GM19463 (cell line): ENCODE measurements at regions not wholly inside any gene's neighbourhood (a gene's known extent, or its start where the extent isn't known, plus 50 kb on each side); places are given as distances from the start of the nearest gene placed in this dataset.

Source experiments
- ATAC-seq: cut with Tn5 transposase; IDR thresholded peaks from one replicate; pipeline ENCODE4 v1.9.1; 2021; ENCODE audit warnings: mild to moderate bottlenecking, moderate library complexity; ENCODE audit not compliant: unreplicated experiment

DNA sequence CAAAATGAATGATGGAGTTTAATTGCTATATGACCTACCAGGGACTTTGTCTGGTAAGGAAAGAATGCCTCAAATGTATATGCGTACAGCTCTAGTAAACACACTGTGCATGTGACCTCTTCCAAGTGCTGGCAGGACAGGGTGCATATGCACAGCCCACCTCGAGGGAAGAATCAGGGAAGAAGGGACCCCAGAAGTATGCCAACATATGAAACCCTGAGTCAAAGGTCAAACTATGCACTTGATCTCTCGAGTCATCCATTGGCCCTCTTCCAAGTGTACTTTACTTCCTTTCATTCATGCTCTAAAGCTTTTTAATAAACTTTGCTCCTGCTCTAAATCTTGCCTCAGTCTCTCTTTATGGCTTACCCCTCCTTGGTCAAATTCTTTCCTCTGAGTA, 804.6 kb upstream of the COX7C start:
- ATAC-seq = no peak

DNA sequence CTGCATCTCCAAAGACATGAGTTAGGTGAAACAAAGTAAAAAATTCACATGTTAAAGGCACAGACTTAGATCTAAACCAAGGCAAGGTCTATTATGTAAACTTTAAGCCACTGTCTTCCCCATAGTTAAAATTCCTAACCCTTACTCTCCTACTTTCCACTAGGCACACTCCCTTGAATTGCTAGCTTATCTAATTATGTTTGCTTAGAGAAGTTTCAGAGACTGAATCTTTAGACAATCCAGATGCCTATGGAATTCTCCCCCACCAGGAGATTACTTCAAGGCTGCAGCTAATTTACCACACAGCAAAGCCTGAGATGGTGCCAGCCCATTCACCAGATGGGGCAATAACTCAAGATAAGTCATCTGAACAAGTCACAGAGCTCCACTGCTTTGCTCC, 803.1 kb upstream of the COX7C start:
- no peak for ATAC-seq

DNA sequence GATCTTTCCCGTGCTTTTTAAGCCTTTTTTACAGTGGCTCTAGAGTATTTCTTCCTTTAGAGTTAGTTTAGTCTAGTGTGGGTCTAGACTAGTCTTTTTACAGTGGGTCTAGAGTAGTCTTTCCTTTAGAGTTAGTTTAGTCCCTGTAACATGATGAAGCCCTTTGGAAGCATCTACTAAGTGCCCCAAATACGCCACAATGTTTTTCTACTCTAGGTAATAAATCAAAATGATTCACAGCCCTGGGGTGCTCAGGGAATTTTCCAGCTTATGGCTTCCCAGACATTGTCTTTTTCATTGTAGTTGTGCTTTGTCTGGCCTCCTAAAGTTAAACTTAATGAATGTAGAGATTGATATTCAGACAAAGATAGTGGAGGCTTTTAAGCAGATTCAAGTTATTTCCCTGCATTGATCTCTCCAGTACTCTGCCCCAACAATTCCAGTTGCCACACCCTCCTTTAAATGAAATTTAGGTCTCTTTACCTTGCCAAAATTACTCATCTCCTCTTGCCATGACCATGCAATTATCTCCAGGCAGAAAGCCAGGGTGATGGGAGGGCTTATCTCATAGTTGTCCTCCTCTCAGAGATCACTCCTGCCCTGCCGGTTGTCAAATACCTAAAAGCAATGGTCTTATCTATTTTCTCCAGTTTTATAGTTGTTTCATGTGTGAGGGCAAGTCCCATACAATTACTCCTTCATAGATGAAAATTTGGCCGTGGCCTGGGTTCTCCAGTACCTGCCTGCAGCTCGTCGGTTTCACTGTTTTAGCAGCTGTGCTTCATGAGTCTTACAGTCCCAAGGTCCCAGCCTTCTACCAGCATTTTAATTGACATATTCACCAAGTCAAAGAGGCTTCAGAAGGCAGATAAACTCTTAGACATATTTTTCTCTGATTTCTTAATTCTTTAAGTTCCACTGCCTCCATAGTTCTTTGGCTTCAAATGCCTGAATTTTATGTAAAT, 794.0 kb upstream of the COX7C start:
- no peak for ATAC-seq

DNA sequence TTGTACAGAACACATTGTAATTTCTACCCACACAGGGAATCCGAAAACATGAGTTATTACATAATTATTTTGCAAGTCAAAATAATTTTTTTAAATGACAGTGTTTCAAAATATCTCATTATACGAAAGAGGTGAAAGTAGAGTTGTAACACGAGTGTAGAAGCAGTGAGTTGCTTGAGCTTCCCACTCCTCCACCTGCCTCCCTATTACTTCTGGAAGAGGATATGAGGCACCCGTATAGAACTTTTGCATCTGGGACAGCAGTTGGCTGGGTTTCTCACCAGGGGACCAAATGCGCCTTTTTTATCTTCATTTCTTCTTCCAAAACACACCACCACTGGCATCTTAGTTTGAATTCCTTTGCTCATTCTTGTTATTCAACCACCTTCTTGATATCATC, 779.0 kb upstream of the COX7C start:
- ATAC-seq = no peak

DNA sequence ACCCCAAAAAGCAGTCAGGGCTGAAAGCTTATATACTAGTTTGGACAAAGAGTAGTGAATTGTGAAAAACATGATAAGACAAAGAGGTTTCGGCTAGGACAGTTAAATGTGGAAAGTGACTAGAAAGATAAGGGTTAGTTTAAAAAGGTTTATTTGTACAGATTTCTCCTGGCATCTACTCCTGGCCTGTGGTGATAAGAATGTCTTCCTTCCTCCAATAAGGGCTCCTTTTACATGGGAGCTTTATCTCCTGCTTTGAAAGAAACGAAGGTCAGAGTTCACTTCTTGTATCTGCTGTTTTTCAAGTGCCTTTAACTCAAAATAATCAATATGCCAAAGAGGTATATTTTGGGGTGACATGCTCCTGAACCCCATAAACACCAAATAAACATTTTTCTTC, 776.1 kb upstream of the COX7C start:
- ATAC-seq = no peak

DNA sequence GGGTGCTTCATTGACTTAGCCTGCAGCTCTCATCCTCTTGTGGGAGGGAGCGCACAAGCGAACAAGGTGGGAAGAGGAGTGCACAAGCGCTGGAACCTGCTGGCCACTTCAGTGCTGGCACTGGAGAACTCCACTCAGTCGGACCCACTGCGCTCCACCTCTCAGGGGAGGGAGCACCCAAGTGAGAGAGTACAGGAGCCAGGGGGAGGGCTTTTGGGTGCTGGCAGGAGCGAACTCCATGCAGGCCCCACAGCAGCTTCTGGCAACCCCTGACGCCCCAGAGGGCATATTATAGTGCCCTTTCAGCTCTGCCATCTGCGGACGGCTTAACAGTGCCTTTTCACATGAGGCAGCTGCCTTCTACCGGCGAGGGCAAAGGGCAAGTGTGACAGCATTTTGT, 774.2 kb upstream of the COX7C start:
- no peak for ATAC-seq

DNA sequence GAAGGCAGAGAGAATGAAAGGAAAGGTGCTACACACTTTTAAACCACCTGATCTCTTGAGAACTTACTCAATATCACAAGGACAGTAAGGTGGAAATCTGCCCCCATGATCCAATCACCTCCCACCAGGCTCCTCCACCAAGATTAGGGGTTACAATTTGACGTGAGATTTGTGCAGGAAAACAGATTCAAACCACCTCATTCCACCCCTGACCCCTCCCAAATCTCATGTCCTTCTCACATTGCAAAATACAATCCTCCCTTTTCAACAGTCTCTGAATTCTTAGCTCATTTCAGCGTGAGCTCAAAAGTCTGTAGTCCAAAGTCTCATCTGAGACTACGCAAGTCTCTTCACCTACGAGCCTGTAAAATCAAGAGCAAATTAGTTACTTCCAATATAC, 768.3 kb upstream of the COX7C start:
- no peak for ATAC-seq

DNA sequence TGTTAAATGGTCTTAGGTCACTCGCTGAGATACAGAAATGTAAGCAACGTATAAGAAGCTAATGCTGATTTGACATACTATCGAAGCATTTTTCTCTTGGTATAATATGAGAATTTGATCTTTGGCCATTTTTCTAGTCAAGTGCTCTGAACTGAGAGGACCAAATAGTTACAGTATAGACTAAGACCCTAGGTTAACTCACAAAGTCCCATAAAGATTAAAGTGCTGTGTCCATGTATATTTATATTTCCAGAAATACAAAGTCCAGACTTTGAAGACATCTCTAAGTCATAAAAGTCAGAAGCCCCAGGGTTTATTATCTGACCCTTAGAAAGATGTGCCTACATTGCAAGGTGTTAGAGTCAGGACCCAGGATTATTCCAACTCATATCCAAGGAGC, 752.4 kb upstream of the COX7C start:
- ATAC-seq = no peak

DNA sequence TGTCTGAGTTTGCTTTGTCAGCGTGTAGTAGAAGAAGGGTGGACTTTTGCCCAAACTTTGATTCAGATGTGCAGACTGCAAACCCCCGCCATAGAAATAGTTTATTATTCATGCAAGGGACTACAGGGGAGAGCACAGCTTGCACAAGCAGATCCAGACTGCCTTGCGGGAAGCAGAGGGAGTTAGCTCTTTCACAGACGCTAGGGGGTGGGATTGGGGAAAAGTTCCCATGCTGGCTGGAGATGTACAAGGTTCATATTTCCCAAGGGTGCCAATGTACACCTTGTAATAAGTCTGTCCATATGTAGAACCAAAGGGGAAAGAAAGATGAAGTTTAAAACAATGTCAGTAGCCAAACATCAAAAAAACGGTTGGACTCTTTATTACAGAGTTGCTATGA, 749.7 kb upstream of the COX7C start:
- ATAC-seq = no peak

DNA sequence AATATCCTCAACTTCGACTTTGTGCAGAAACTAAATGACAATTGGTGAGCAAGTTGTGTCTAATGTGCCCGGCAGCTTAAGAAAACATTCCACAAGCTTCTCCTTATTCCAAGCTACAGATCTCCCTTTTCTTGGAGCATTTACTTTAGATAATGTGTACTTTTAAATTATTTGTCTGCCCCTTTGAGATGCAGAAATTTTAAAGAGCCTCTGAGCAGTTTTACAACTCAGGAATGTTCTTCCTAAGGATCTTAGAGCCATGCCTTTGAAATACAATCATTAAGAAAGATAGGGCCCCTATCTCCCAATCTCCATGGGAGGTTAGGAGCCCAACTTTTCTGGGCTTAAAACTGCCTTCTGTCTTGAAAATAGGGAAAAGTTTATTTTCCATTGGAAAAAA, 723.7 kb upstream of the COX7C start:
- no peak for ATAC-seq

DNA sequence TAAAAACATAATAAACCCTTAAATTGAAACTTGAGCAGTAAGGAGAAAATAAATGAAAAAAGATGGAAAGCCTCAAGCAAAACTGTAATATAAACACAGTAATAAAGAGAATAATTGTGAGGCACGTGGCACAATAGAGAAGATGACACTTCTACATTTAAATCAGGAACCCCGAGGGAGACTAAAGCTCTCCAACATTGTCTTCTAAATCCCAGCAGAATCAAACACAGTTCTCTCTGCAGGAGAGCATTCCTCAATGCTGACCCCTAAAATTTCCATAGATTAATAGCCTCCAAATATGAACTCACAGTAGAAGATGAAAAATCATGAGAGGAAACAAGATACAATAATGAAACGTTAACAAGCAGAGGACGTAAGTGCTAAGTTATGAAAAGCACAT, 721.2 kb upstream of the COX7C start:
- no peak for ATAC-seq

DNA sequence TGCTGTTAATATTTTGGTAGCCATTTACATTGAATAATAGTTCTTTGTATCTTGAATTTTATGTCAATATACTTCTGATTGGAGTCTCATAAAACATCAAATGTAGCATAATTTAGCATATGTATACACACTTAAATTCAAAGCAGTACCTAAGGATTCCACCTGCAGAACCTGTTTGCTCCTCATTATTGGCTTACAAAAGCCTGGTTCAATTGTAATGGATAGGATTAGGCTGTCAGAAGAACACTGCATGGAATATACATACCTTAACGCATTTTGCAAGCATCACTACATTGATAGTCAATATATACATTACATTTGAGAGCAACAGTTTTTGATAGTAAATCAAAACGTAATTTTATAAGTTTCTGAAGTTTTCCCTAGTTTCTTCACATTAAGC, 711.3 kb upstream of the COX7C start:
- ATAC-seq = no peak

DNA sequence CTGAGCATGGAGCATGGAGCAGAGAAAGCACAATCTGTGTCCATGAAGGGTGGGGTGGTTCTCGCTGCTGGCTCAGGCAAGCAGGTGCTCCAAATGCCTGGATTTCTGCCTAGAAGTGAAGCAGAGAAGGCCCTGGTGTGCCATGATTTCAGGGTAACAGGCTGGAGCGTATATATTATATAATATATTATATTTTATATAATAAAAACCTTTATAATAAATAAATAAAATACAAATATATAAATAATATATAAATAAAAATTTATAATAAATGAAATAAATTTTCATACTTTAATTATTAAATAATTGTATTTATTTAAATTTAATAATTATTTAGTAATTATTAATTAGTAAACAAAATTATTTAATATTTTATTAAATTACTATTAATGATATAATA, 707.4 kb upstream of the COX7C start:
- ATAC-seq = no peak

DNA sequence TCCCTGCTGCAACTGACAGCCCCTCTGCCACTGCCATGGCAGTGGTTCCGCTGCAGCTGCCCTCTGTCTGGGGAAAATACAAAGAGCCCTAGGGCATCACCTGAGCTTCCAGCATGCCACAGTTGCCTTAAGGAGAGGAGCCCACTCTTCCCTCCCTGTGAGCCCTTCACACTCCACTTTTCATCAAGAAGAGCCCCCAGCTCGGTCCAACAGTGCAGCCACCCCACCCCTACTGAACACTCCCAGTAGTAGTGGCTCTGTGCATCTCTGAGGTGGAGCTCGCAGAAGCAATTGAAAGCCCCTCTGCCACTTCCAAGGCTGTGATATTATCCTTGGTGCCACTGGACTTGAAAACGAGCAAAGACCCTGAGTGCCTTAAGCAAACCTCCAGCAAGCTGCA, 696.8 kb upstream of the COX7C start:
- ATAC-seq = no peak

DNA sequence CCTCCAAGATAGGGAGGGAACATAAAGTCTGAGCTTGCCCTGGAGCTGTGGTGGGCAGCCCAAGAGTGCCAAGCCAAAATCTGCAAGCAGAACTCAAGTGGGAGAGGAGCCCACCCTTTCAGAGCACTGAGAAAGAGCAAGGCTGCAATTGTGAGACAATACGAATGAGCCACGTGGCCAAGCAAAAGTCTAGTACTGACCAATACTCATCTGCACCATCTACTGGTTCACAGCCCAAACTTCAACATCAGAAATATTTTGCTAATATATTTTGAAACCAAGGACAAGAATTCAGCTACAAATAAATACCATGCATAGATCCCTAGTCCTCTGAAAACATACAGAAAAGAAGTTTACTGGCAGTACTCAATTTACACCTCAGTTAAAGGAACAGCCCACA, 696.2 kb upstream of the COX7C start:
- ATAC-seq = no peak

DNA sequence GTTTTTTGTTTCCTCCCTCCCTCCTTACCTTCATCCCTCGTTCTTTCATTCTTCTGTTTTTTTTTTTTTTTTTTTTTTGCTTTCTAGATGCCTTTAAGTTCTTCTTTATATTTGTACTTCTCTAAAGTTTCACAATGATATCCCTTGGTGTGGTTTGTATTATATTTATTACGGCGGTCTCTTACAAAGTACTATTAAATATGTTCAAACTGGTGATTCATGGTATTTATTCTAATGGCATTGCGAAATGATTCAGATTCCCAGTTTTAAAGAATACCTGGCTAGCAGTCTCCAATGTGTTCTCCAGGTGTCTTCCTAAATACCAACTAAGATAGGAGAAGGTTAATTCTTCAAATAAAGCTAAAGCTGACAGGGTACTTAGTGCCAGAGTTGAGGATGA, 690.1 kb upstream of the COX7C start:
- ATAC-seq = no peak

DNA sequence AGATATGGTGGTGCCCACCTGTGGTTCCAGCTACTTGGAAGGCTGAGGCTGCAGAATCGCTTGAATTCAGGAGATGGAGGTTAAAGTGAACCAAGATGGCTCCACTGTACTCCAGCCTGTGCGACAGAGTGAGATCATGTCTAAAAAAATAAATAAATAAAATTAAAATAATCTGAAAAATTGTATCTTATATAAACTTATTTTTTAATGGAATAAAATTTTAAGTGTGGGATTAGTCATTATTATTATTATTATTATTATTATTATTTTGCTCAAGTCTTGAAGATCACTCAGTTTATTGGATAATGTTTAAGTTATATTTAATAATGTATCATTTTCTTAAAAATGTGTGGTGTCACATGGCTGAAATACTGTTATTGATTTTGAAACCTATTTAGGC, 688.0 kb upstream of the COX7C start:
- no peak for ATAC-seq

DNA sequence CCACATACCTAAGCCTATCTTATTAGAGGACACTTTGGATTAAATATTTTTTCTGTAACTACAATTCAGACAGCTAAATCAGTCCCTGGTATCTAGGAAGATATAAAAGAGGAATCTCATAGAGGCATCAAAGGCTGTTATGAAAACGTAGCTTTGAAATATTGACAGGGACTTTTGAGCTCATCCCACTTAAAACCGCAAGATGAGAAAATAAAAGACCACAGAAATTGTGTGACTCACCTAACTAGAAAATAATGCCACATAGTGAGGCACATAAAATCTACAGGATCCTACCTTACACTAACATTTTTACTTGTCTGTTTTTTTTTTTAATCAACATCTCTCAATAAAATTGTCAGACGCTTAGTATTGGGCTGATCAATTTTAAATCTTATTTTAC, 686.5 kb upstream of the COX7C start:
- ATAC-seq = no peak

DNA sequence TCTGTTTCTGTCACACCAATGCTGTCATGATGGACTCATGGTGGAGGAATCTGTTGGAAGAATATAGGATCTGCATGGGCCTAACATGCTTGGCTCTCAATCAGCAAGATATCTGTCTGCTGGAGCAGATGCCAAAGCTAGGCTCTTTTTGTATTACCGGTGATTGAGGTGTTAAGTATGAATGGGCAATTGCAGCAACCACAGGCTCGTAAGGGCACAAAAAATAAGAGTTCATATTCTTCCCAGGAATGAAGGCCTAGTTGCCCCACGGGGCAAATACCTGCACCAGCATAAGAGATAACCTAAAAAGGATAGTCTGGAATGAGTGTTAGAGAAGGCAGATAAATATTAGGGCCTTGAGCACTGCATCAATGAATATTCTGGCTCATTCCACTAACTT, 679.5 kb upstream of the COX7C start:
- ATAC-seq = no peak

DNA sequence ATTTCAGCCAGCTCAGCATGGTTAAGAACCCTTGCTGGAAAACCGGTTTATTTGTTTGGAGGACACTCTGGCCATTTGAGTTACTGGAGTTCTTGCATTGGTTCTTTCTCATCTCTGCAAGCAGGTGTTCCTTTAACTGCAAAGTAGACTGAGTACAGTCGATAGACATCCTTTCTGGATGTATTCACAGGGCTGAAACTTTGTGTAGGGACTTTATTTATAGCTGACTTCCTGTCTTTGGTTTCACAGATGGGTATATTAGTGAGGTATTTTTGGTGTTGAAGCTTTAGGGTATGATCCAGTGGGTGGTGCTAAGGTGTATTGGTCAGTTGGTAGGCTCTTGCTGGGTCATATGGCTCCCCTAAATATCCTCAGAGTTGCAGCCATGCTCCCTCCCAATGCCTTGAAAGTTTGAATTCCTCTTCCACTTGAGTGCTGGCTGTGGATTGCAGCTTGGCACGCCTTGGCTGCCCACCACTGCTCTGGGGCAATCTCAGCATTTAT, 666.0 kb upstream of the COX7C start:
- ATAC-seq = no peak

DNA sequence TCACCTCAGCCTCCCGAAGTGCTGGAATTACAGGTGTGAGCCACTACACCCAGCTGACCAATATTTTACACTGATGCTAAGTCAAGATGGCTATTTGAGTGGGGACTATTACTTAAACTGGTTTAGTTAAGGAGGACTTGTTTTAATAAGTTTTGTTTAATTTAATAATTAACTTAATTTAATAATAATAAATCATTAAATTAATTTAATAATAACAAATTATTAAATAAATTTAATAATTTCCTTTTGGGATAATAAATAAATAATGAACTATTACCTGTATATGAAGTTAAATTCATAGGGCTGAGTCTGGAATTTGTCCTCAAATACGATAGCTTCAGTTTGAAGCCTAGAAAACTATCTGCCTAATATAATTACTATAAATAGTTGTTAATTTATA, 665.1 kb upstream of the COX7C start:
- ATAC-seq = no peak

DNA sequence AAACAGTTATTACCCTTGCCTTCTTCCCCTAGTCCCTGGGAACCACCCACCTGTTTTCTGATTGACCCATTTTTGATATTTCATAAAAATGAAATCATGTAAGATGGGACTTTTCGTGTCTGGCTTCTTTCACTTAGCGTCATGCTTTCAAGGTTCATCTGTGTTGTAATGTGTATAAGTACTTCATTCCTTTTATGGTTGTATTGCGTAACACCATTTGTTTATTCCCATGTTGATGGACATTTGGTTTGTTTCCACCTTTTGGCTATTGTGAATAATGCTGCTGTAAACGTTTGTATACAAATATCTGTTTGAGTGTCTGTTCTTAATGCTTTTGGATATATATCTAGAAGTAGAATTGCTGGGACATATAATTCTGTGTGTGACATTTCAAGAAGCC, 650.1 kb upstream of the COX7C start:
- no peak for ATAC-seq

DNA sequence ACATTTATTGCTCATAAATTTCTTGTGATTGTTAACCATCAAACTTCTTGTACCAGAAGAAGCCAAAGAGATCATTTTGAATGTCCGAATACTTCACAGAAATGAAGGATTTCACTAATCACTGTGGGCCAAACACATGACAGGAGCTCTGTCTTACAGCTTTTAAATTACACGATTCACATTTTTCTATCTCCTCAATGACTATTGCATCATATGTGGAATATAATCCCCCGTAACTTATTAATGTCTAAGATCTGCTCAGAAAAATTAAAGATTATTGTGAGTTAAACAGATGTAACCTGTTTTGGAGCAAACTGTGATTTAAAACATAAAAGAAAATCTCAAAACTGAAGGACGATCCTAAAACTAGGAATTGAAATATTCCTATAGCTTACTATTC, 645.2 kb upstream of the COX7C start:
- ATAC-seq = no peak
